IgD-negative memory B cell (primary cell): ENCODE measurements at regions not wholly inside any gene's neighbourhood (a gene's known extent, or its start where the extent isn't known, plus 50 kb on each side); places are given as distances from the start of the nearest gene placed in this dataset.
"Not testable (repeated sequence)": the region's sequence is repeated elsewhere in the genome, so short reads cannot be mapped to it uniquely, and the experiment has no call there.

Experiments used
- H3K27ac Mint-ChIP-seq, 3 donors: one replicate each; pipeline ENCODE4 v1.8.0; 2020 to 2022; ENCODE audit warnings: mild to moderate bottlenecking in 3 of 3, mixed read lengths in 3 of 3, moderate library complexity in 1 of 3
- H3K27me3 Mint-ChIP-seq: one replicate; pipeline ENCODE4 v1.8.0; 2021; ENCODE audit warnings: mixed read lengths
- H3K36me3 Mint-ChIP-seq: one replicate; pipeline ENCODE4 v1.8.0; 2020; ENCODE audit warnings: mild to moderate bottlenecking, mixed read lengths
- H3K4me1 Mint-ChIP-seq, 3 donors: one replicate each; pipeline ENCODE4 v1.8.0; 2020 to 2022; ENCODE audit warnings: mixed read lengths in 3 of 3, mild to moderate bottlenecking in 1 of 3
- H3K4me3 Mint-ChIP-seq, 4 donors: one replicate each; pipeline ENCODE4 v1.8.0; 2020 to 2022; ENCODE audit warnings: mild to moderate bottlenecking in 4 of 4, mixed read lengths in 4 of 4, moderate library complexity in 3 of 4
- H3K9me3 Mint-ChIP-seq, 3 donors: one replicate each; pipeline ENCODE4 v1.8.0; 2020 to 2021; ENCODE audit warnings: mixed read lengths in 3 of 3, mild to moderate bottlenecking in 1 of 3

DNA sequence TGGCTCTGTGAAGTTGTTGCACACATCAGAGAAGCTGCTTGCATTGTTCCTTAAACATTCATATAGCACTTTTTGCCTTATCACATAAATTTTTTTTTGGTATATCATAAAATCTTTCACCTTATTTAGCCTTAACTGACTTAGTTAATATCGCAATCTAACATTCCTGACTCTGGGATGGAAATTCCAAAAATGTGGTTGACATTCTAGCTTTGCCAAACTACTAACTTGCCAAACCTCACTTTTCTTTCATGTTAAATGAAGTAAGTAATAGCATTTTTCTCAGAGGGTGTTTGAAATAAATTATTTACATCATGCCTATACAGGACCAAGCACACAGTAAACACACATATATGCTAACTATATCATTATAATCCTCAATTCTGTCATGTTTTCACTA lies 736.9 kb upstream of the PCDH9 start:
- Mint-ChIP-seq H3K27ac (no peak overlapping the region), H3K9me3 (peaks cover 2 to 3% (median 3%) of the 10 kb centered on the region in 3 donors), H3K4me3 (no peak overlapping the region), H3K4me1 (no peaks in the 10 kb centered on the region), H3K27me3 (no peaks in the 10 kb centered on the region), H3K36me3 (no peaks in the 10 kb centered on the region)

DNA sequence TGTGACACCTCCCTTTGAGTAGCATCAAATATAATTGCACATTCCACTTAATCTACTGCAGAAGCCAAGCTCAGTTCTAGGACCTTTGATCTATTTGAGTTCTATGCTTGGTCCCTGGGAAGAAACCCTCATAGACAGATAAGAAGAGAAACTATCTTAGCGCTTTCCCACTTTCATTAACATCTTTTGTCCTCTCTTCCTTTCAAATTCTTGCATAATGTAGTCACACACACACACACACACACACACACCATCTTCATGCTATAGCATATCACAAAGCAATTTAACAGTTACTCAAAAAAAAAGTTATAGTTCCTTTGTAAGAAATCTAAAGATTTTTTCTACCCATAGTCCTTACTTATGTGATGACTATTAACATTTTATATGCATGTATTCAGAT lies 735.9 kb upstream of the PCDH9 start:
- H3K36me3 Mint-ChIP-seq: no peaks in the 10 kb centered on the region
- no peaks in the 10 kb centered on the region for H3K27me3 Mint-ChIP-seq

DNA sequence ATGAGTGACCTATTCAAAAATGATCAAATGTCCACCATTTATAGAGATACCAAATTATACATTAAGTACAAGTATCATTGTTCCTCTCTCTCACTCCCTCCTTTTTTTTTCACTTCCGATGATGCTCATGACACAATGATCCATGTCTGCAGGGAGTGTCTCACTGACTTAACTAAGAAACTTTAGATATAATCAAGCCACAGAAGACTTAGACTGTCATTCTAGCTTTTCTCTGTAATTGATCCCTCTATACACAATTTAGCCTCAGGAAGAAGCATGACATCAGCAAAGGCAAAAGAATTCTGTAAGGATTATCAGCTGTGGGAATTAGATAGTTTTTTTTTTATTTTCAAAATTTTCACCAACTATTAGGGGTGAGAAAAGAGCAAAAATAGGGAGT lies 734.9 kb upstream of the PCDH9 start:
- no peaks in the 10 kb centered on the region for H3K36me3 Mint-ChIP-seq
- no peak overlapping the region for H3K4me3 Mint-ChIP-seq
- no peak overlapping the region for H3K27ac Mint-ChIP-seq
- H3K9me3 Mint-ChIP-seq: peaks cover 2 to 4% (median 3%) of the 10 kb centered on the region in 3 donors
- H3K4me1 Mint-ChIP-seq: no peaks in the 10 kb centered on the region
- no peaks in the 10 kb centered on the region for H3K27me3 Mint-ChIP-seq

More for the DNA sequence above, 735.9 kb upstream of the PCDH9 start:
- H3K27ac Mint-ChIP-seq: no peak overlapping the region
- peaks cover 2 to 4% (median 3%) of the 10 kb centered on the region in 3 donors for H3K9me3 Mint-ChIP-seq
- no peak overlapping the region for H3K4me3 Mint-ChIP-seq
- no peaks in the 10 kb centered on the region for H3K4me1 Mint-ChIP-seq

DNA sequence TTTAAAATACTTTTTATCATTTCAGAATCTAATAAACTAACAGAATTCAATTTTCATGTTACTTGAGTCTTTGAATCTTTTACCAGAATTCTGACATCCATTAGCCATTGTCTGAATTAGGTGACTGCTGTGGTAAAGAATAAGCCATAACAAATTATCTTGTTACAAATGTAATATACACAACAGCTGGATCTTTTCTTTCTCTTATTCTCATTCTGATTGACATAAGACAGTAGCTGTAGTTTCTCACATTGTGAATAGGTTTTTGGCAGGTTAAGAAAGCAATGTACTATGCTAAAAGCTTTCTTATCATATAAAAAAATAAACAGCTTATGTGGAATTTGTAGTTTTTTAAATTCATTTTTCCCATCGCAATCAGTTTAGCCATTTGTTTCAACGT lies 734.0 kb upstream of the PCDH9 start:
- H3K36me3 Mint-ChIP-seq: no peaks in the 10 kb centered on the region
- no peak overlapping the region for H3K27ac Mint-ChIP-seq
- H3K27me3 Mint-ChIP-seq: no peaks in the 10 kb centered on the region
- H3K9me3 Mint-ChIP-seq: peaks cover 2 to 4% (median 3%) of the 10 kb centered on the region in 3 donors
- H3K4me1 Mint-ChIP-seq: no peaks in the 10 kb centered on the region
- no peak overlapping the region for H3K4me3 Mint-ChIP-seq

DNA sequence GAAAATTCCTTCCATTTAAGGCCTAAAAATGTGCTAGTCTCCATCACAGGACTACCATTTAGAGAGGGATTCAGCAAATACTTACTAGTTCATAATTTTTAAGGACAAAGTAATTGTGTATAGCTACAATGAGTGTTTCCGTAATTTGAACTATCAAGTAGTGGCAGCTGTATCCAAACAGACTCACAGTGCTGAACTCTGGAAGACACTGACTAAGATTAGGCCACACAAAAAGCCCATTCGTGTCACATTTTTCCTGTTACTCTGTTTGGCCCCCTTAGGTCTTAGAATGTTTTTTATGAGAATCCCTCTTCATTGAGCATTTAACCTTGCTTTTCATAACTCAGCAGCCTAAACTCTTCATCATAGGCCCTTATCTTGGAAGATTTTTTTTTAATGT lies 731.2 kb upstream of the PCDH9 start:
- H3K27me3 Mint-ChIP-seq: no peaks in the 10 kb centered on the region
- no peak overlapping the region for H3K27ac Mint-ChIP-seq
- no peaks in the 10 kb centered on the region for H3K36me3 Mint-ChIP-seq
- H3K4me3 Mint-ChIP-seq: no peak overlapping the region
- H3K9me3 Mint-ChIP-seq: peaks cover 0 to 4% (median 4%) of the 10 kb centered on the region in 3 donors
- no peaks in the 10 kb centered on the region for H3K4me1 Mint-ChIP-seq

DNA sequence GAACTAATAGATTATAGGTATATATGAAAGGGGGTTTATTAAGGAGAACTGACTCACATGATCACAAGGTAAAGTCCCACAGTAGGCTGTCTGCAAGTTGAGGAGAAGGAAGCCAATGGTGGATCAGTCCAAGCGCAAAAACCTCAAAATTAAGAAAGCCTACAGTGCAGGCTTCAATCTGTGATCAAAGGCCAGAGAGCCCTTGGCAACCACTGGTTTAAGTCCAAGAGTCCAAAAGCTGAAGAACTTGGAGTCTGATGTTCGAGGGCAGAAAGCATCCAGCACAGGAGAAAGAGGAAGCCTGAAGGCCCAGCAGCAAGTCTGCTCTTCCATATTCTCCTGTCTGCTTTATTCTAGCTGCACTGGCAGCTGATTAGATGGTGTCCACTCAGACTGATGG lies 721.3 kb upstream of the PCDH9 start:
- Mint-ChIP-seq H3K27me3 (no peaks in the 10 kb centered on the region), H3K9me3 (peaks cover 0 to 3% (median 0%) of the 10 kb centered on the region in 3 donors), H3K27ac (no peak overlapping the region), H3K4me1 (no peaks in the 10 kb centered on the region), H3K36me3 (no peaks in the 10 kb centered on the region), H3K4me3 (no peak overlapping the region)

DNA sequence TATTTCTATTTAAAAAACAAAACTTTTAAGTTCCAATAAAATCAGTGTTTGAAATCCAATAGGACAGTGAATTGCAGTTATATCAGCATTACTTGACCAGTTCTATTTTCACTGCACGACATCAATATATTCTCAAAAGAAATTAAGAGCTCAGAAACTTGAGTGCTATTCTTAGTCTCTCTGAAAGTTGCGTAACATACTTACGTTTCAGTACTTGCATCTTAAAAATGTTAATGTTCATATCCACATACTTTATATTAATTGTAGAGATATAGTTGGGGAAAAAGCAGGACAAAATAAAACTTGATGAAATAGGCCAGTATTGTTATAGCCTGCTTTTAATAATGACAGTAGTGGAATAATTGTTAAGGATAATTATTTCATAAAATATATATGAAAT lies 720.5 kb upstream of the PCDH9 start:
- Mint-ChIP-seq H3K9me3 (peaks cover 0 to 3% (median 0%) of the 10 kb centered on the region in 3 donors), H3K4me1 (no peaks in the 10 kb centered on the region), H3K36me3 (no peaks in the 10 kb centered on the region), H3K27me3 (no peaks in the 10 kb centered on the region), H3K27ac (no peak overlapping the region), H3K4me3 (no peak overlapping the region)

DNA sequence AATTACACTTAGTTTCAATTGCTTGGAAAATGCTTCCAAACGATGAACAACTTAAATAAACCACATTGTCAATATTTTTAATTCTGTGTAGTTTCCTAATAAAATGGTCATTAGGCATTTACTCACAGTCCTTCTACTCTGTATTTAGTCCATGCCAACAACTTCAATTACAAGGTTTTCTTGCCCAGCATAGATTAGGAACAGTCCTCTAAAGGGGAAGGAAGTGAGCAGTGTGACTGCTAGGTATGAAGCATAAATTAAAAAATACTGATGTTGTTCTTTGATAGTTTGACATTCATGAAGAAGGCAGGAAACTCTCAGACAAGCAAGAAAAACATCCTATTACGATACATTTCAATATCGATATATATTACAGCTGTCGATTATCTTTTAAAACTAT lies 716.0 kb upstream of the PCDH9 start:
- Mint-ChIP-seq H3K27me3 (no peaks in the 10 kb centered on the region), H3K36me3 (no peaks in the 10 kb centered on the region), H3K4me3 (no peak overlapping the region), H3K4me1 (no peaks in the 10 kb centered on the region), H3K9me3 (peaks cover 1 to 4% (median 2%) of the 10 kb centered on the region in 3 donors), H3K27ac (no peak overlapping the region)

DNA sequence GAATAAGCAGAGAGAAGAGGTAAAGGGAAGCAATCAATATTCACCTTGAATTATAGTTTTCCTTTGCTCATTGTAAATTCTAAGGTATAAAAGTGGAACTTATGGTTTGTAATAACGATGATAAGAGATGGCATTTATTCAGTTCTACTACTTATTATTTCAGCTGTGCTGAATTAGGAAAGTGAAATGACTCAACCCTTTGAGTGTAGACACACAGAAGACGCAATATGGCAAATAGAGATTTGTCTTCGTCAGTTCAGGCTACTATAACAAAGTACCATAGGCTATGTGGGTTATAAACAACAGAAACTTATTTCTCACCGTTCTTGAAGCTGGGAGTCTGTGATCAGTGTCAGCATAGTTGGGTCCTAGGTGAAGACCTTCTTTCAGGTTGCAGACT lies 713.0 kb upstream of the PCDH9 start:
- Mint-ChIP-seq H3K4me1 (no peaks in the 10 kb centered on the region), H3K4me3 (no peak overlapping the region)

DNA sequence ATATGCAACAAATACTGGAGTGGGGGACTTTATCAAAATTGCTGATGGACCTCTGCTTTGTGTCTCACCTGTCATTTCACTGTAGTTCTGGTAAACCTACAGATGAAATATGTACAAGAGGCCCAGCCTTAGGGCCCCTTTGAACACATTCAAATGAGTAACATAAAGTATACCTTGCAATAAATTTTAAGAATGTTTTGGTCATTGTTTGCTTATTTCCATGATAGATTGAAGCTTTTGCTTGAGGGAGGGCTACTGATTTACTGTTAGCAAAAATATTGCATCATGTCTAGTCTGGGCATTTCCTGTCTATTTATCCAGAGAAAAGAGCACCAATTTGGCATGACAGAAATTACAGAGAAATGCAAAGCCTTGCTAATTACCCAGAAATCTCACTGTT lies 705.5 kb upstream of the PCDH9 start:
- Mint-ChIP-seq H3K36me3 (no peaks in the 10 kb centered on the region), H3K4me1 (peaks cover 0 to 1% (median 0%) of the 10 kb centered on the region in 3 donors), H3K4me3 (no peak overlapping the region), H3K27ac (no peak overlapping the region), H3K27me3 (no peaks in the 10 kb centered on the region), H3K9me3 (peaks cover 0 to 8% (median 1%) of the 10 kb centered on the region in 3 donors)

More for the DNA sequence above, 713.0 kb upstream of the PCDH9 start:
- no peak overlapping the region for H3K27ac Mint-ChIP-seq
- peaks cover 1 to 12% (median 2%) of the 10 kb centered on the region in 3 donors for H3K9me3 Mint-ChIP-seq
- no peaks in the 10 kb centered on the region for H3K27me3 Mint-ChIP-seq
- H3K36me3 Mint-ChIP-seq: no peaks in the 10 kb centered on the region

DNA sequence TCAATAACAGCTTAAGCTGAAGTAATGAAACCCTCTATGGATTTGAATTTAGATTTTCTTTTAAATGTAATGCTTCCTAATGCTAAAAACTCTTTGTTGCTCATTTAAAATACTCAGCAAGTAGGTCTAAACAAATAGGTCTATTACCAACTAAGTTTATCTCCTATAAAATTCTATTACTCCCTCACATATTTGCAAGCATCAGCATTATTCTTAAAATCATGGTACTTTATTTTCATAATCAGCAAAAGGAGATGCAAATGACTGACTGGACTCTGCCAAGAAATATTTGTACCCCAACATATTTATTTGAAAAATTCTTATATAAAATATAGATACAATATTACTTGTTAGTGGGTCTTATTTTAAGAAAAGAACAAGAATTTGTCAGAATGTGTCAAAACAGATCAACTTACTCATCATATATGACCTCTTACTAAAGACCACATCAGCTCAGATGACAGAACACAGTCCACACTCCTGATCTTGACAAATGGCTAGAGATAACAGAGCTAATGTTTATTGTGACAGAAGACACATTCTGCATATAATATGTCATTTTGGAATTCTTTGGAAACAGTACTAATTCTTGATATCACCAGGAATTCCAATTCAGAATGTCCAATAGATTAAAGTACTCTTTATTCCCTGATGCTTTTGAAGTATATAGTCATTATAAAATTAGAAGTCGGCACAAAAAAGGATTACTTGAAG lies 704.6 kb upstream of the PCDH9 start:
- Mint-ChIP-seq H3K4me3 (no peak overlapping the region), H3K9me3 (peaks cover 0 to 8% (median 1%) of the 10 kb centered on the region in 3 donors), H3K36me3 (no peaks in the 10 kb centered on the region), H3K27me3 (no peaks in the 10 kb centered on the region), H3K27ac (no peak overlapping the region), H3K4me1 (peaks cover 0 to 1% (median 0%) of the 10 kb centered on the region in 3 donors)

DNA sequence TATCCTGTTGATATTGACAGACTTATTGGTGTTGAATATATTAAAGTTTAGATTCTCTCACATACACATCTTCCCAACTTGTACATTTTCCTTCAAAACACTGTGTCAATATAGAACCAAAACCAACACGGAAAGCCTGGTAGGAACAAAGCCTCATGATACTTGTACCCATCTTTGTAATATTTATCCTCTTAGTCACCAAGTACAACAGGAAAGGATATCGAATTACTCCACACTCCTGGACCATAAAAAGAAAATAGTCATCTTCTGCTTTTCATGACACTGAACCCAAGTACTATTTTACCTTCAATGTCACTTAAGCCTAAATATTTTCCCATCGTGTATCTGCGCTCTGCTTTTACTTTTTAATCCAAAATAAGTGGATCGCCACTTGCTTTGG lies 702.9 kb upstream of the PCDH9 start:
- no peak overlapping the region for H3K4me3 Mint-ChIP-seq
- H3K9me3 Mint-ChIP-seq: peaks cover 0 to 1% (median 0%) of the 10 kb centered on the region in 3 donors
- H3K27ac Mint-ChIP-seq: no peak overlapping the region
- H3K27me3 Mint-ChIP-seq: no peaks in the 10 kb centered on the region
- H3K4me1 Mint-ChIP-seq: peaks cover 0 to 1% (median 0%) of the 10 kb centered on the region in 3 donors
- H3K36me3 Mint-ChIP-seq: no peaks in the 10 kb centered on the region

DNA sequence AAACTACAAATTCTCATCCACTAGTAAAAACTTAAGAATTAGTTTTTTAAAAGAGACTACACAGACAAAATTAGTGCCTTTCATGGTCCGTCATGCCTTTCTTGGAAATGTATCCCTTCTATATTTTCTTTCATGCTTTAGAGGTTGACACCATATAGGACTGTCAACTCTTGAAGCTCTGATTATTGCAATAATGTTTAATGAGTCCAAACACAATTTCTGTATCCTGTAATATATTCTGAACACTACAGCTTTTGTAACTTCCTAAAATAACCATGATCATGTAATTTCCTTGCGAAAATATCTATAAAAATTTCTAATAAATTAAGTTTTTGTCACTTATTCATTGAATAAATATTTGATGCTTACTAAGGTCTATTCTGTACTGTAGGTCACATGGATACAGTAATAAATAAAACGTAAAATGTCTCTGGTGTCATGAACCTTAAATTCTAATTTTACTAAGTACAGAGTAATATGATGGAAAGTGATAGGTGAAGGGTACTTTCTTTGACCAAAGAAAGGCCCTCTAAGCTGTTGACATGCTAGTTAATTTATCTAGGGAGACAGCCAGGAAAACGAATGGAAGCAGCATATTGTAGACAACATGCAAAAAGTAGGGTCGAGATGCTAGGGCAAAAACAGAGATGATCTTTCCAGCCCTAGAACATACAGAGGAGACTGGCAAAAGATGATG lies 687.3 kb upstream of the PCDH9 start:
- Mint-ChIP-seq H3K27me3 (no peaks in the 10 kb centered on the region), H3K9me3 (peaks cover 0 to 4% (median 3%) of the 10 kb centered on the region in 3 donors), H3K36me3 (peaks cover 3% of the 10 kb centered on the region), H3K4me1 (no peaks in the 10 kb centered on the region), H3K27ac (no peak overlapping the region), H3K4me3 (no peak overlapping the region)

DNA sequence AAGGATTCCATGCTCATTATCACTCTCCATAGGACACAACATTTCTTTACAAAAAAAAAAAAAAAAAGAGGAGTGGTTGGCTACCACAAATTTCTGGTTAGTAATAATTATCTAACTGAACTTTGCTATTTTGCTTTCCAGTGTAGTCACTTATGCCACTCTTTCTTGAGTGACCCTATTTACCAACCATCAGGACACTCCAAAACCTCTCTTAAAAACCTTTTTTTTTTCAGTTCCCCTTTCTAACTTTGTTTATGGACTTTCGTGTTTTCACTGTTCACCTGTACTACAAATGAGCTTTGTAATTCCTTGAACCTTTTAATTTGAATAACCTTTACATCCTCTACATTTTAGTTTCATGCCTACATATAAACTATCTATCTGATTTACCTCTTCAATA lies 686.5 kb upstream of the PCDH9 start:
- Mint-ChIP-seq H3K9me3 (peaks cover 0 to 4% (median 3%) of the 10 kb centered on the region in 3 donors), H3K27ac (no peak overlapping the region), H3K36me3 (peaks cover 3% of the 10 kb centered on the region), H3K4me1 (no peaks in the 10 kb centered on the region), H3K27me3 (no peaks in the 10 kb centered on the region), H3K4me3 (no peak overlapping the region)

DNA sequence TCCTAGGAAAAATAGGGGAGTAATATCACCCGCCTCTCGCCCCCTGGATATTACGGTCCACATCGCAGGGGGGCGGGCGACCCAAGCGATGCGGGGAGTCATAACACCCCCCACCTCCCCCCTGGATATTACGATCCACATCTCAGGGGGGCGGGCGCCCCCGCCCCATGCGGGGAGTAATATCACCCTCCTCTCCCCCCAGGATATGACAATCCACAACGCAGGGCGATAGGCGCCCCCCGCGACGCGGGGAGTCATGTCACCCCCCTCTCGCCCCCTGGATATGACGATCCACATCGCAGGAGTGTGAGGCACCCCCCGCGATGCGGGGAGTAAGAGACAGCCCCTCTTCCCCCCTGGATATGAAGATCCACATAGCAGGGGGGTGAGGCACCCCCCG lies 684.4 kb upstream of the PCDH9 start:
- Mint-ChIP-seq H3K36me3 (peaks cover 3% of the 10 kb centered on the region), H3K27ac (no peak overlapping the region), H3K4me3 (no peak overlapping the region), H3K27me3 (no peaks in the 10 kb centered on the region), H3K4me1 (no peaks in the 10 kb centered on the region), H3K9me3 (peaks cover 0 to 4% (median 1%) of the 10 kb centered on the region in 3 donors)

DNA sequence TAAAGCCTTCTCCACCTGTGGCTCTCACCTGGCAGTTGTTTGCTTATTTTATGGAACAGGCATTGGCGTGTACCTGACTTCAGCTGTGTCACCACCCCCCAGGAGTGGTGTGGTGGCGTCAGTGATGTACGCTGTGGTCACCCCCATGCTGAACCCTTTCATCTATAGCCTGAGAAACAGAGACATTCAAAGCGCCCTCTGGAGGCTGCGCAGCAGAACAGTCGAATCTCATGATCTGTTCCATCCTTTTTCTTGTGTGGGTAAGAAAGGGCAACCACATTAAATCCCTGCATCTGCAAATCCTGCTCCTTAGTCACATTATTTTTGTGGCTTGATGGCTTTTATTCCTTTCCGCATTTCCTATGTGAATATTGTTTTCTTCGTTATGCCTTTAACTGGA lies 672.8 kb upstream of the PCDH9 start:
- not testable (repeated sequence) for H3K27me3 Mint-ChIP-seq, H3K4me1 Mint-ChIP-seq, H3K36me3 Mint-ChIP-seq, H3K4me3 Mint-ChIP-seq, H3K27ac Mint-ChIP-seq
- peaks cover 7 to 23% (median 13%) of the 10 kb centered on the region in 3 donors for H3K9me3 Mint-ChIP-seq
